ENCODE measurements at regions not wholly inside any gene's neighbourhood (a gene's known extent, or its start where the extent isn't known, plus 50 kb on each side); places are given as distances from the start of the nearest gene placed in this dataset.
A peak's percentile ranks its signal among the peaks of the same experiment; 100 is the strongest.
"Not testable (repeated sequence)": the region's sequence is repeated elsewhere in the genome, so short reads cannot be mapped to it uniquely, and the experiment has no call there.

GRCh38 chr7:124662372-124662771 lies 103.2 kb downstream of the GPR37 start:
- Mint-ChIP-seq H3K27ac (no peak overlapping the region), H3K9me3 (peaks cover 3% of the 10 kb centered on the region), H3K36me3 (no peaks in the 10 kb centered on the region), H3K4me1 (ENCODE audit: low read depth in 2 of 2) (no peaks in the 10 kb centered on the region), H3K27me3 (no peaks in the 10 kb centered on the region), H3K4me3 (no peak overlapping the region)
- no peak for ATAC-seq
- no peak for DNase-seq (ENCODE audit: low spot score)

GRCh38 chr7:124655990-124656389 lies 109.6 kb downstream of the GPR37 start:
- Mint-ChIP-seq H3K9me3 (peaks cover 2% of the 10 kb centered on the region), H3K27me3 (no peaks in the 10 kb centered on the region), H3K4me3 (no peak overlapping the region), H3K4me1 (ENCODE audit: low read depth in 2 of 2) (no peaks in the 10 kb centered on the region), H3K27ac (no peak overlapping the region), H3K36me3 (no peaks in the 10 kb centered on the region)
- ATAC-seq, result no peak
- DNase-seq (ENCODE audit: low spot score), result no peak

GRCh38 chr7:124652237-124652636 lies 113.4 kb downstream of the GPR37 start:
- Mint-ChIP-seq H3K4me1 (ENCODE audit: low read depth in 2 of 2) (no peaks in the 10 kb centered on the region), H3K4me3 (no peak overlapping the region), H3K9me3 (peaks cover 13% of the 10 kb centered on the region), H3K36me3 (no peaks in the 10 kb centered on the region), H3K27ac (no peak overlapping the region), H3K27me3 (no peaks in the 10 kb centered on the region)
- ATAC-seq, result no peak
- no peak for DNase-seq (ENCODE audit: low spot score)

- no peaks in the 10 kb centered on the region for H3K27me3 Mint-ChIP-seq
- no peaks in the 10 kb centered on the region for H3K4me1 Mint-ChIP-seq (ENCODE audit: low read depth in 2 of 2)
- peaks cover 13% of the 10 kb centered on the region for H3K9me3 Mint-ChIP-seq
- H3K27ac Mint-ChIP-seq, result no peak overlapping the region
- ATAC-seq (no peak), DNase-seq (ENCODE audit: low spot score) (no peak)
- H3K36me3 Mint-ChIP-seq, result no peaks in the 10 kb centered on the region
- H3K4me3 Mint-ChIP-seq, result no peak overlapping the region
These were observed 114.5 kb downstream of the GPR37 start for GRCh38 chr7:124651136-124651535.

- H3K4me3 Mint-ChIP-seq, result peak overlapping the region; percentile 14
- no peaks in the 10 kb centered on the region for H3K36me3 Mint-ChIP-seq
- no peaks in the 10 kb centered on the region for H3K27me3 Mint-ChIP-seq
- H3K9me3 Mint-ChIP-seq, result peaks cover 16% of the 10 kb centered on the region
- H3K4me1 Mint-ChIP-seq (ENCODE audit: low read depth in 2 of 2), result no peaks in the 10 kb centered on the region
- H3K27ac Mint-ChIP-seq, result no peak overlapping the region
- ATAC-seq (no peak), DNase-seq (ENCODE audit: low spot score) (no peak)
These were observed 116.1 kb downstream of the GPR37 start for GRCh38 chr7:124649397-124650014.

- Mint-ChIP-seq H3K9me3 (peaks cover 16% of the 10 kb centered on the region), H3K36me3 (no peaks in the 10 kb centered on the region), H3K4me1 (ENCODE audit: low read depth in 2 of 2) (no peaks in the 10 kb centered on the region), H3K27me3 (no peaks in the 10 kb centered on the region), H3K4me3 (no peak overlapping the region), H3K27ac (no peak overlapping the region)
- ATAC-seq, result no peak
- no peak for DNase-seq (ENCODE audit: low spot score)
These were observed 117.8 kb downstream of the GPR37 start for GRCh38 chr7:124647630-124648306.

GRCh38 chr7:124645704-124646103 lies 119.9 kb downstream of the GPR37 start:
- Mint-ChIP-seq H3K36me3 (no peaks in the 10 kb centered on the region), H3K27ac (no peak overlapping the region), H3K27me3 (no peaks in the 10 kb centered on the region), H3K4me3 (no peak overlapping the region), H3K9me3 (peaks cover 13% of the 10 kb centered on the region), H3K4me1 (ENCODE audit: low read depth in 2 of 2) (no peaks in the 10 kb centered on the region)
- ATAC-seq (no peak), DNase-seq (ENCODE audit: low spot score) (no peak)

- Mint-ChIP-seq H3K4me3 (no peak overlapping the region), H3K27ac (no peak overlapping the region), H3K9me3 (peaks cover 6% of the 10 kb centered on the region), H3K27me3 (no peaks in the 10 kb centered on the region), H3K36me3 (no peaks in the 10 kb centered on the region), H3K4me1 (ENCODE audit: low read depth in 2 of 2) (no peaks in the 10 kb centered on the region)
- ATAC-seq, result no peak
- DNase-seq (ENCODE audit: low spot score), result no peak
These were observed 122.2 kb downstream of the GPR37 start for GRCh38 chr7:124643311-124643811.

- Mint-ChIP-seq H3K4me1 (ENCODE audit: low read depth in 2 of 2) (no peaks in the 10 kb centered on the region), H3K36me3 (no peaks in the 10 kb centered on the region), H3K9me3 (peaks cover 11% of the 10 kb centered on the region), H3K4me3 (no peak overlapping the region), H3K27ac (no peak overlapping the region), H3K27me3 (no peaks in the 10 kb centered on the region)
- DNase-seq (ENCODE audit: low spot score), result no peak
- no peak for ATAC-seq
These were observed 130.2 kb downstream of the GPR37 start for GRCh38 chr7:124635416-124635815.

- H3K36me3 Mint-ChIP-seq, result no peaks in the 10 kb centered on the region
- H3K9me3 Mint-ChIP-seq, result peaks cover 12% of the 10 kb centered on the region
- H3K27ac Mint-ChIP-seq, result no peak overlapping the region
- ATAC-seq (no peak), DNase-seq (ENCODE audit: low spot score) (no peak)
- H3K4me3 Mint-ChIP-seq, result no peak overlapping the region
- no peaks in the 10 kb centered on the region for H3K4me1 Mint-ChIP-seq (ENCODE audit: low read depth in 2 of 2)
- no peaks in the 10 kb centered on the region for H3K27me3 Mint-ChIP-seq
These were observed 131.9 kb downstream of the GPR37 start for GRCh38 chr7:124633740-124634139.

- Mint-ChIP-seq H3K27me3 (no peaks in the 10 kb centered on the region), H3K36me3 (no peaks in the 10 kb centered on the region), H3K27ac (no peak overlapping the region), H3K4me1 (ENCODE audit: low read depth in 2 of 2) (no peaks in the 10 kb centered on the region), H3K4me3 (no peak overlapping the region), H3K9me3 (peaks cover 8% of the 10 kb centered on the region)
- ATAC-seq, result no peak
- no peak for DNase-seq (ENCODE audit: low spot score)
These were observed 135.2 kb downstream of the GPR37 start for GRCh38 chr7:124630395-124630794.

GRCh38 chr7:124618871-124619270 lies 146.7 kb downstream of the GPR37 start:
- Mint-ChIP-seq H3K9me3 (peaks cover 13% of the 10 kb centered on the region), H3K4me3 (no peak overlapping the region), H3K36me3 (no peaks in the 10 kb centered on the region), H3K27me3 (no peaks in the 10 kb centered on the region), H3K4me1 (ENCODE audit: low read depth in 2 of 2) (no peaks in the 10 kb centered on the region), H3K27ac (no peak overlapping the region)
- ATAC-seq (no peak), DNase-seq (ENCODE audit: low spot score) (no peak)

GRCh38 chr7:124618051-124618450 lies 147.5 kb downstream of the GPR37 start:
- not testable (repeated sequence) for H3K4me1 Mint-ChIP-seq (ENCODE audit: low read depth in 2 of 2); H3K27ac Mint-ChIP-seq; ATAC-seq; H3K36me3 Mint-ChIP-seq; H3K4me3 Mint-ChIP-seq; DNase-seq (ENCODE audit: low spot score); H3K27me3 Mint-ChIP-seq
- peaks cover 16% of the 10 kb centered on the region for H3K9me3 Mint-ChIP-seq

GRCh38 chr7:124603066-124603465 lies 162.5 kb downstream of the GPR37 start:
- H3K27ac Mint-ChIP-seq, result no peak overlapping the region
- no peak overlapping the region for H3K4me3 Mint-ChIP-seq
- H3K9me3 Mint-ChIP-seq, result peaks cover 8% of the 10 kb centered on the region
- no peak for ATAC-seq
- H3K27me3 Mint-ChIP-seq, result no peaks in the 10 kb centered on the region
- H3K36me3 Mint-ChIP-seq, result no peaks in the 10 kb centered on the region
- DNase-seq (ENCODE audit: low spot score), result no peak
- H3K4me1 Mint-ChIP-seq (ENCODE audit: low read depth in 2 of 2), result no peaks in the 10 kb centered on the region

Data from natural killer cell treated with Interleukin-12 subunit alpha and Interleukin-12 subunit beta and Interleukin-15 and Interleukin-18, amount 100 ng/mL, for 72 hours (primary cell).